H1 (cell line): ENCODE measurements at regions not wholly inside any gene's neighbourhood (a gene's known extent, or its start where the extent isn't known, plus 50 kb on each side); places are given as distances from the start of the nearest gene placed in this dataset.

Experiments
- CTCF ChIA-PET: fragments of 300-600 bp; sonication (Branson Sonifier 250); formaldehyde crosslinking; loops from one replicate; lab custom pipeline; 2021; ENCODE audit not compliant: partially characterized antibody; lab: Charles Lee
- POLR2A ChIA-PET: fragments of 300-600 bp; sonication (Branson Sonifier 250); formaldehyde crosslinking; loops from one replicate; lab custom pipeline; 2021; ENCODE audit warnings: inconsistent platforms; ENCODE audit not compliant: partially characterized antibody; lab: Charles Lee
- DNase-seq, 2 experiments: peaks; one replicate each; pipeline versions ENCODE4 v3.0.0 to v3.0.0-alpha.2; 2010 to 2022; ENCODE audit warnings: low spot score in 2 of 2, low read depth in 1 of 2, mixed read lengths in 1 of 2
- FAIRE-seq: peaks from 2 replicates; lab custom pipeline; 2011; peaks lifted over from hg19 to GRCh38; lab: Jason Lieb, UNC
- H2AFZ ChIP-seq: 2 replicates; pipeline ENCODE4 v1.8.1; 2012; ENCODE audit warnings: low read length, inconsistent platforms
- H2AK5ac ChIP-seq: 2 replicates; pipeline ENCODE4 v1.6.1; 2013; ENCODE audit warnings: low read depth, low read length
- H2BK120ac ChIP-seq: replicated peaks from 2 replicates; pipeline ENCODE3; 2013; ENCODE audit warnings: low read depth, low read length, inconsistent platforms
- H2BK12ac ChIP-seq: 2 replicates; pipeline ENCODE4 v1.6.1; 2013; ENCODE audit warnings: low read depth, low read length
- H2BK15ac ChIP-seq: 2 replicates; pipeline ENCODE4 v1.6.1; 2013; ENCODE audit warnings: low read length
- H2BK20ac ChIP-seq: 2 replicates; pipeline ENCODE4 v1.6.1; 2013; ENCODE audit warnings: low read length
- H2BK5ac ChIP-seq: 2 replicates; pipeline ENCODE4 v1.6.1; 2013; ENCODE audit warnings: low read depth, low read length
- H3K14ac ChIP-seq: 2 replicates; pipeline ENCODE4 v1.6.1; 2013; ENCODE audit warnings: inconsistent platforms; ENCODE audit not compliant: insufficient read length
- H3K18ac ChIP-seq: 2 replicates; pipeline ENCODE4 v1.6.1; 2013; ENCODE audit warnings: low read length; ENCODE audit errors: extremely low read depth
- H3K23ac ChIP-seq: 2 replicates; pipeline ENCODE4 v1.6.1; 2013; ENCODE audit warnings: inconsistent platforms; ENCODE audit not compliant: insufficient read length
- H3K23me2 ChIP-seq: 2 replicates; pipeline ENCODE4 v1.6.1; 2013; ENCODE audit warnings: low read depth, low read length
- H3K27ac ChIP-seq: 2 replicates; pipeline ENCODE4 v1.6.1; 2011; ENCODE audit warnings: low read depth, low read length, inconsistent platforms
- H3K27me3 ChIP-seq, 4 experiments: replicated peaks in 1 of 4; 1 replicate in 1 of 4; 2 replicates in 3 of 4; pipeline versions ENCODE4 v1.6.1 to v1.8.1; 2011 to 2013; ENCODE audit warnings: low read length in 3 of 4, mild to moderate bottlenecking in 3 of 4, inconsistent platforms in 2 of 4, mixed read lengths in 2 of 4, moderate library complexity in 1 of 4; ENCODE audit not compliant: control insufficient read depth in 3 of 4, insufficient read depth in 3 of 4; ENCODE audit errors: extremely low read depth in 1 of 4
- H3K36me3 ChIP-seq, 4 experiments: 2 replicates each; pipeline versions ENCODE4 v1.6.1 to v1.8.1; 2011 to 2013; ENCODE audit warnings: mild to moderate bottlenecking in 4 of 4, low read length in 3 of 4, moderate library complexity in 2 of 4, control low read depth in 1 of 4, inconsistent platforms in 1 of 4; ENCODE audit not compliant: insufficient read depth in 4 of 4, control insufficient read depth in 2 of 4
- H3K4ac ChIP-seq: replicated peaks from 2 replicates; pipeline ENCODE3; 2013; ENCODE audit warnings: low read length, low read depth, mixed read lengths, inconsistent platforms; ENCODE audit not compliant: insufficient read length
- H3K4me1 ChIP-seq, 4 experiments: replicated peaks in 1 of 4; 1 replicate in 1 of 4; 2 replicates in 3 of 4; pipeline versions ENCODE4 v1.6.1 to v1.8.1; 2011 to 2013; ENCODE audit warnings: low read length in 3 of 4, inconsistent platforms in 2 of 4, mixed read lengths in 1 of 4; ENCODE audit not compliant: insufficient read depth in 4 of 4, control insufficient read depth in 3 of 4
- H3K4me2 ChIP-seq, 2 experiments: 2 replicates each; pipeline versions ENCODE4 v1.6.1 to v1.8.1; 2011 to 2013; ENCODE audit warnings: low read depth in 2 of 2, low read length in 2 of 2, control low read depth in 1 of 2, inconsistent platforms in 1 of 2, mild to moderate bottlenecking in 1 of 2; ENCODE audit not compliant: insufficient read depth in 1 of 2
- H3K4me3 ChIP-seq, 4 experiments: fragments of 200-600, 300-600 bp in 1 of 4; sonication (generic), shearing (Covaris generic), sonication (Bioruptor Twin) in 1 of 4; 2 replicates each; pipeline versions ENCODE4 v1.5.1 to v1.8.1; 2011 to 2016; ENCODE audit warnings: low read length in 4 of 4, low read depth in 3 of 4, control low read depth in 2 of 4, inconsistent platforms in 2 of 4, mild to moderate bottlenecking in 2 of 4, mixed read lengths in 1 of 4, moderate library complexity in 1 of 4; ENCODE audit not compliant: insufficient read depth in 2 of 4; ENCODE audit errors: extremely low read depth in 1 of 4
- H3K56ac ChIP-seq: replicated peaks from 2 replicates; pipeline ENCODE3; 2013; ENCODE audit warnings: low read depth, mild to moderate bottlenecking, mixed read lengths, low read length, inconsistent platforms; ENCODE audit not compliant: insufficient read length
- H3K79me1 ChIP-seq: 2 replicates; pipeline ENCODE4 v1.6.1; 2013; ENCODE audit warnings: low read depth, low read length, control low read depth
- H3K79me2 ChIP-seq, 2 experiments: 2 replicates each; pipeline versions ENCODE4 v1.6.1 to v1.8.1; 2012 to 2013; ENCODE audit warnings: low read length in 2 of 2, mild to moderate bottlenecking in 2 of 2, inconsistent platforms in 1 of 2; ENCODE audit not compliant: insufficient read depth in 2 of 2, control insufficient read depth in 1 of 2
- H3K9ac ChIP-seq, 4 experiments: replicated peaks in 1 of 4; 1 replicate in 1 of 4; 2 replicates in 3 of 4; pipeline versions ENCODE4 v1.6.1 to v1.8.1; 2011 to 2013; ENCODE audit warnings: low read depth in 3 of 4, low read length in 3 of 4, control low read depth in 2 of 4, mild to moderate bottlenecking in 2 of 4, moderate library complexity in 2 of 4, inconsistent platforms in 1 of 4; ENCODE audit errors: extremely low read depth in 1 of 4
- H3K9me3 ChIP-seq, 2 experiments: 2 replicates each; pipeline versions ENCODE4 v1.6.1 to v1.8.1; 2012 to 2013; ENCODE audit warnings: mild to moderate bottlenecking in 2 of 2, moderate library complexity in 2 of 2, control low read depth in 1 of 2, inconsistent platforms in 1 of 2, low read depth in 1 of 2, low read length in 1 of 2, mixed read lengths in 1 of 2; ENCODE audit not compliant: insufficient read depth in 2 of 2
- H4K20me1 ChIP-seq, 2 experiments: replicated peaks in 1 of 2; 2 replicates each; pipeline versions ENCODE3 to v1.8.1; 2011 to 2013; ENCODE audit warnings: inconsistent platforms in 2 of 2, low read length in 2 of 2, mild to moderate bottlenecking in 1 of 2; ENCODE audit not compliant: insufficient read depth in 2 of 2, control insufficient read depth in 1 of 2
- H4K5ac ChIP-seq: 2 replicates; pipeline ENCODE4 v1.6.1; 2013; ENCODE audit warnings: low read length, low read depth, mixed read lengths, inconsistent platforms; ENCODE audit not compliant: insufficient read length
- H4K8ac ChIP-seq: 2 replicates; pipeline ENCODE4 v1.8.0; 2013; ENCODE audit warnings: mild to moderate bottlenecking, moderate library complexity, low read length, inconsistent platforms; ENCODE audit not compliant: insufficient read depth; ENCODE audit errors: extremely low read depth
- H4K91ac ChIP-seq: replicated peaks from 2 replicates; pipeline ENCODE3; 2013; ENCODE audit warnings: low read length, mixed read lengths, inconsistent platforms; ENCODE audit not compliant: insufficient read length
- ASH2L ChIP-seq: fragments of 200-600, 300-600 bp; sonication (generic); IDR thresholded peaks from one replicate; pipeline ENCODE4 v1.7.1; 2017; ENCODE audit warnings: low read length
- BCL11A ChIP-seq, 2 experiments: IDR thresholded peaks; one replicate each; pipeline ENCODE4 v1.6.1; 2011; ENCODE audit warnings: low read depth in 2 of 2, low read length in 2 of 2, mild to moderate bottlenecking in 2 of 2
- CTCF ChIP-seq, 3 experiments: IDR thresholded peaks; 1 replicate in 2 of 3; 2 replicates in 1 of 3; pipeline versions ENCODE4 v1.5.1 to v1.6.1; 2011; ENCODE audit warnings: low read length in 3 of 3, mild to moderate bottlenecking in 3 of 3, inconsistent platforms in 2 of 3, low read depth in 1 of 3, moderate library complexity in 1 of 3; ENCODE audit not compliant: insufficient read depth in 1 of 3; ENCODE audit errors: control extremely low read depth in 1 of 3
- EGR1 ChIP-seq: IDR thresholded peaks from 2 replicates; pipeline ENCODE4 v1.6.1; 2011; ENCODE audit warnings: low read depth, low read length, borderline replicate concordance
- JUN ChIP-seq: IDR thresholded peaks from 2 replicates; pipeline ENCODE4 v1.6.1; 2011; ENCODE audit warnings: low read depth, mild to moderate bottlenecking, improper control_type of control experiment, low read length
- JUND ChIP-seq: IDR thresholded peaks from 2 replicates; pipeline ENCODE4 v1.6.1; 2011; ENCODE audit warnings: mild to moderate bottlenecking, improper control_type of control experiment, low read length
- KDM5A ChIP-seq: fragments of 200-600 bp; IDR thresholded peaks from 2 replicates; pipeline ENCODE4 v1.7.1; 2012; ENCODE audit warnings: mild to moderate bottlenecking, low read length, inconsistent platforms, mixed read lengths
- NANOG ChIP-seq: IDR thresholded peaks from 2 replicates; pipeline ENCODE4 v1.6.1; 2011; ENCODE audit warnings: low read length, low read depth, mild to moderate bottlenecking, inconsistent platforms; ENCODE audit not compliant: insufficient read depth, poor library complexity, severe bottlenecking
- NRF1 ChIP-seq: IDR thresholded peaks from 2 replicates; pipeline ENCODE4 v1.6.1; 2011; ENCODE audit warnings: mild to moderate bottlenecking, low read depth, low read length, improper control_type of control experiment
- RAD21 ChIP-seq, 2 experiments: IDR thresholded peaks in 1 of 2; conservative IDR thresholded peaks in 1 of 2; 2 replicates each; pipeline ENCODE4 v1.6.1; 2011; ENCODE audit warnings: low read depth in 2 of 2, low read length in 2 of 2, improper control_type of control experiment in 1 of 2, inconsistent platforms in 1 of 2, mild to moderate bottlenecking in 1 of 2, moderate library complexity in 1 of 2
- RFX5 ChIP-seq: IDR thresholded peaks from 2 replicates; pipeline ENCODE4 v1.6.1; 2011; ENCODE audit warnings: low read depth, low read length, improper control_type of control experiment, borderline replicate concordance
- WGBS, 2 experiments: shearing (Covaris generic) in 1 of 2; methylation state at CpG; one replicate each; pipeline versions ENCODE4 v1.1.6 to v1.1.7; 2013 to 2015; ENCODE audit warnings: low lambda C conversion rate in 2 of 2, mixed read lengths in 2 of 2, inconsistent platforms in 1 of 2, low coverage in 1 of 2, missing lambda C conversion rate in 1 of 2; ENCODE audit not compliant: insufficient replicate concordance in 2 of 2, insufficient coverage in 1 of 2, insufficient read length in 1 of 2; ENCODE audit errors: extremely low coverage in 1 of 2, missing lambda C conversion rate in 1 of 2; 5-methylcytosine and 5-hydroxymethylcytosine counted together
- TF ChIP-seq, protein P1 (sequence below): IDR thresholded peaks from 2 replicates; pipeline ENCODE4 v1.6.1; 2012; ENCODE audit warnings: inconsistent platforms

- H3K4me2 ChIP-seq, result no peak overlapping the region
- H4K91ac ChIP-seq, result no peak overlapping the region
- no peak overlapping the region for H3K14ac ChIP-seq
- no peak overlapping the region for H4K5ac ChIP-seq
- H2AFZ ChIP-seq, result no peak overlapping the region
- H3K18ac ChIP-seq, result no peak overlapping the region
- no peak overlapping the region for H3K4me3 ChIP-seq
- no peaks in the 10 kb centered on the region for H3K36me3 ChIP-seq
- FAIRE-seq (no peak), DNase-seq (no peak)
- H2AK5ac ChIP-seq, result no peak overlapping the region
- H2BK5ac ChIP-seq, result no peak overlapping the region
- no peaks in the 10 kb centered on the region for H3K23me2 ChIP-seq
- no peak overlapping the region for H3K27ac ChIP-seq
- H3K79me1 ChIP-seq, result no peaks in the 10 kb centered on the region
- 93% methylated on average over 4 of the region's 4 CpGs; no CpG with 5 or more reads in 1 of the 2 experiments for WGBS, 2 experiments
- no peak overlapping the region for H3K4ac ChIP-seq
- no peaks in the 10 kb centered on the region for H3K4me1 ChIP-seq
- H3K23ac ChIP-seq, result no peak overlapping the region
- ChIA-PET CTCF (interaction anchor here (1.4 kb wide), 1 partner anchor 451 kb away, joined by 3 read pairs; no protein-coding TSS in a partner anchor), POLR2A (no interaction called here)
- H3K27me3 ChIP-seq, result no peaks in the 10 kb centered on the region
- no peak overlapping the region for H2BK120ac ChIP-seq
- H3K9ac ChIP-seq, result no peak overlapping the region
- no peak overlapping the region for H3K56ac ChIP-seq
- no peak overlapping the region for H2BK20ac ChIP-seq
- no peaks in the 10 kb centered on the region for H3K79me2 ChIP-seq
- no peak overlapping the region for H4K8ac ChIP-seq
- H3K9me3 ChIP-seq, result no peaks in the 10 kb centered on the region
- H2BK12ac ChIP-seq, result no peak overlapping the region
- no peak overlapping the region for H2BK15ac ChIP-seq
- no peaks in the 10 kb centered on the region for H4K20me1 ChIP-seq
- TF ChIP-seq RFX5, result no peak
- no peak for TF ChIP-seq NANOG
- TF ChIP-seq, protein P1, sequence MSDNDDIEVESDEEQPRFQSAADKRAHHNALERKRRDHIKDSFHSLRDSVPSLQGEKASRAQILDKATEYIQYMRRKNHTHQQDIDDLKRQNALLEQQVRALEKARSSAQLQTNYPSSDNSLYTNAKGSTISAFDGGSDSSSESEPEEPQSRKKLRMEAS, result no peak
- TF ChIP-seq CTCF (IDR thresholded peaks at IDR 0.05; ENCODE audit: control extremely low read depth in 1 of 3, insufficient read depth in 1 of 3, low read depth in 1 of 3, low read length in 3 of 3), result no peak
- no peak for TF ChIP-seq BCL11A (IDR thresholded peaks at IDR 0.05; ENCODE audit: low read depth in 2 of 2, low read length in 2 of 2)
- TF ChIP-seq RAD21 (IDR thresholded peaks at IDR 0.05 in 1 of 2, conservative IDR thresholded peaks at IDR 0.05 in 1 of 2; ENCODE audit: low read depth in 2 of 2, low read length in 2 of 2), result no peak
- no peak for TF ChIP-seq ASH2L
- TF ChIP-seq JUND, result no peak
- TF ChIP-seq EGR1, result no peak
- no peak for TF ChIP-seq JUN
- TF ChIP-seq NRF1, result no peak
- no peak for TF ChIP-seq KDM5A
These were observed 84.5 kb downstream of the NRN1 start for GRCh38 chr6:5922230-5922629.
